Activated CD4-positive, alpha-beta T cell treated with anti-CD3 and anti-CD28 coated beads, Interleukin-2, amount 50 U/mL, for 4 hours (primary cell): ENCODE measurements at regions not wholly inside any gene's neighbourhood (a gene's known extent, or its start where the extent isn't known, plus 50 kb on each side); places are given as distances from the start of the nearest gene placed in this dataset.

ENCODE experiments used
- DNase-seq, 2 experiments: peaks; one replicate each; pipeline ENCODE4 v3.0.0-alpha.2; 2020

- DNase-seq: no peak
These were observed 268.5 kb downstream of the ENC1 start for GRCh38 chr5:74372051-74372450.

GRCh38 chr5:74371621-74372020, 268.9 kb downstream of the ENC1 start:
- DNase-seq: no peak

DNA sequence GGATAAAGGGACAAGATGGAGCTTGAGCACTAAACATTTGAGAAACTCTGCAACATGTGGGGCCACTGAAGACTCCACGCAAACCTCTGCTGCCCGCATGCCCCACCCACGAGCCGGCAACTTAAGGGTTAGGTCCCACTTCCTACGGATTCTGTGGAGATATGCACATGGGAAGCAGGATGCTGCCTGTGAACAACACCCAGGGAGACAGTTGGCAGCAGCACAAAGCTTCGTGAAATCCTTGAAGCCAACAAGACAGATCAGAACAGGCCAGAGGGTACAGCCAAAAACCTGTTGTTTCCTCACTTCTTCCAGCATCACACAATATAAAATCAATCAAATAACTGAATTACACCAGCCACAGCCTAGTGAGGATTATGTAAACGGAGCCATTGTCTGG, 270.4 kb downstream of the ENC1 start:
- DNase-seq: no peak

GRCh38 chr5:74369173-74369572, 271.4 kb downstream of the ENC1 start:
- no peak for DNase-seq

DNA sequence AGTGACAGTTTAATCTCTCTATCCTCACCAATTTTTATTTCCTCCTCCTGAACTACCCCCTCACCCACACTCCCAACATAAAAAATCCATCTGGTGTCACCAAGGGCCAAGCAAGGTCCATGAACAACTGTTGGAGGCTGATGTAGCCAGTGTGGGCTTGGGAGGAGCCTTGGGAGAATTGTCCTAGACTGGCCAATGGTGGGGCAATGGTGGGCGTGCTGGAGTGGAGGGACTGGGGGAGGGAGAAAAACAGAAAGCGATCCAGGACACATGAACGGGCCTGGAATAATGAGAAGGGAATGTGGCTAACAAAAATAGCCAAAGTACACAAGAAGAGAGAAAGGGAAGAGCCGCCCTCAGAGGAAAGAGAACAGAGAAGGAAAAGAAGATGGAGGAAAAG, 272.6 kb downstream of the ENC1 start:
- no peak for DNase-seq

GRCh38 chr5:74367241-74367733, 273.2 kb downstream of the ENC1 start:
- DNase-seq: no peak

- no peak for DNase-seq
These were observed 274.8 kb downstream of the ENC1 start for GRCh38 chr5:74365723-74366122.

DNA sequence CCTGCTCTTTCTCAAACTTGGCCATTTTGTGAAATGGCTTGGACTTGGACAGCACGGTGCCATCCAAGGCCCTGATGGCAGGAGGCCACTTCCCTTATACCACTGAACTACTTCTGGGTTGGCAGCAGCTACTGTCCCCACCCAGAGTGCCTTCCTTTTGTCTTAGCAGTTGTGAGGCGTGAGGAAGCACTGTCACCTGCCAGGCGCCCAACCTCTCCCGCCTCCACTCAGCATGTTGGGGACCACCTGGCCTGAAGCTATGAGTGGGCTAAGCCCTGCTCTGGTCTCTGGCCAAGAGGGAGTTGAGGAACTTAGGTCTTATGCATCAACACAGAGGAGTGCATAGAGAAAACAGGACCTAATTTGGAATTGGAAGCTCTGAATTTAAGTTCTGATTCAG, 276.0 kb downstream of the ENC1 start:
- DNase-seq: no peak

DNA sequence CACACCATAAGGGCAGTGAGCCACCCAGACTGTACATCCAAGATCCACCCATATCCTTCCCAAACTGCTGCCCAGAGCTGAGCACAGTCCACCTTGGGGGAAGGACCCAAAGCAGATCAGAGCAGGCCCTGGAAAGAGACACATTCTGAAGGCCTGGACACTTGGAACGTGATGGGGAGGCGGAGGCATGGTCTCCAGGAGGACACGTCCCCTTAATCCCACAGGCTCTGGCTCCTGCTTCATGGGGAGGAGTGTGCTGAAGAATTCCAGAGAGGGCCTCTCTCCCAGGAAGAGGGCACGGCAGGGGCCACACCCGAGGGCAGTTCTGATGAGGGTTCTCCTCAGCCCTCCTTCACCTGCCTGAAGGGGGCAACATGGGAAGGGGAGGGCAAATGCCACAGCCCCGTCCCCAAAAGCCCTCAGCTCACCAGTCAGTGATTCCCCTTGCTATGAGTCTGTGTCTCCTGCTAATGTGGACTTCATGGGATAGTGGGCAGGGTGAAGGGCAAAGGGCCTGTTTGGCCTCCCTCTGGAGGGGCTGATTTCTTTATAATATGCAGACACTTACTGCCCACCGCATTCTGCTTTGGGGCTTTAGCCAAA, 276.8 kb downstream of the ENC1 start:
- DNase-seq: no peak

- no peak for DNase-seq
These were observed 278.8 kb downstream of the ENC1 start for GRCh38 chr5:74361406-74362358.

- DNase-seq: no peak
These were observed 279.9 kb downstream of the ENC1 start for GRCh38 chr5:74360535-74361210.

DNA sequence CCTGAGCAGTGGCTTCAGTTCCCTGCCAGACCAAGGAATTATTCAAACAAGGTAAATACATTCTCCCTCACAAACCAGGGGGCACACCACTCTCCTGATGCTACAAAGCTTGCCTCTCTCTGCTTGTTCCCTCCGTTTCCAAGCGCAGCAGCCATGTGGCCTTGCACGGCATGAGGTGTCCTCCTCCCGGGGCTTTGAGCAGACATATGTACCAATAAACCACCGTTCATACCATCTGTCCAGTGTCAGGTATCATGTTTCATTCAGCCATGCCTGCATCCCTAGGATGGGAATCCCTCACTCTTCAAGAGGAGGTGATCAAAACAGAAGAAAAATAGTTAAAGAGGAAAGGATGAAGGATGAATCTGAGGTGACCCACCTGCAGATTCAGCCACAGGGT, 282.7 kb downstream of the ENC1 start:
- DNase-seq: no peak

DNA sequence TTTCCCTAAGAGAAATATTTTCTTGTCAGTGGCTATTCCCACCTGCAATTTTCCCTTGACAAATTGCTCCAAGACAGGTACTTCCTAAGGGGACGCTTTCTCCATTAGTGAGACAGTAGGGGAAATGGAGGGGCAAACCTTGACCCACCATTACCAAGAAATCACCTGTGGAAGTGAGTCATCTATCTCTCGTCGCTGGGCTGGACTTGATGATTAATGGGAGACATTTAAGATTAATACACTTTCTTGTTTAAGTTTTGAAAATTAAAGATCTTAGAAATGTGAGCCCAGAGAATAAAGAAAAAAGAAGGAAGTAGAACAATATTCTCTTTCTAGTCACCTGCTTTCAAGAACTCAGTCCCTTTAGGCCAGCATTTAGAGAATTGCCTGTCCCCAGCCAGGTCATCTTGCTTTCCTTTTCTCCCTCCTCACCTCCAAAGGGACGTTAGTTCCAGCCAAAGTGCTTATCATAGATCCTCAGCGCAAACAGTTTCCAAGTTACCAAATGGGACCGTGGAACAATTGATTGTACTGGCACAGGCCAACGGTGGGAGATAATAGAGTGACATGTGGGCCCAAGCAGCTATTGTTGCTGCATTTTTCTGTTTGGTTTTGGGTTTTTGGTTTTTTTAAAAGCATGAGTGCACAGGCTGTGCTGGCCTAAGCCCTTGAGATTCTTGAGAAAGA, 284.4 kb downstream of the ENC1 start:
- DNase-seq: no peak

DNA sequence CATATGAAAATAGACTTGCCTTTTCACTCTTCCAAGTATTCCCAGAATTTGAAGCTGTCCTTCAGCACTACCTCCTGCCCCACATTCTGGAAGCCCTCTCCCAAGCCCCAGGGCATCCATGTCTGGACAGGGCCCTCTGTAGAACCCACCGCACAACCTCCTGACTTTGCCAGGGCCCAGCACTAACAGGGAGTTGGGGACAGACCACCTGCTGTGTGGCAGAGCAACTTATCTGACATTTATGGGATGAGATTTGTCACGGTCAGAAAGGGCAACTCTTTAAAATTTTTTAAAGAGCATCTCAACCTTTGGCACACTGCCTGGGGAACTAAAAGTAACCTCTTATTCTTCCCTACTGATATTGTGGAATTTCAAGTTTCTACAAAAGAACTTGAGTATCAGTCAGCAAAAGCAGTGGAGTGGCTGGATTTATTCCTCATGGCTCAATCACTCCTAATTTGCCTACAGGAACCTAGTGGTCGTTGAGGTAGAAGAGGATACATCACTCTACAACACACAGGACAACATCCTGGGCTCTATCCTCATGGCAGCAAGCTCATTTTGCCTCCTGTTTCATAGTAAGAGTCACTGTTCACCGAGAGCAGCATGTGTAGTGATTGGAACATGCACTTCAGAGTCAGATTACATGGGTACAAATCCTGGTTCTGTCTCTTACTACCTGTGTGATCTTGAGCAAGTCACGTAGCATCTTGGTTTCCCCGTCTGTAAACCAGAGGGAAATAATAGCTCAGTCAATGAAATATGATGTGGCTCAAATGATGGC, 285.3 kb downstream of the ENC1 start:
- DNase-seq: no peak

DNA sequence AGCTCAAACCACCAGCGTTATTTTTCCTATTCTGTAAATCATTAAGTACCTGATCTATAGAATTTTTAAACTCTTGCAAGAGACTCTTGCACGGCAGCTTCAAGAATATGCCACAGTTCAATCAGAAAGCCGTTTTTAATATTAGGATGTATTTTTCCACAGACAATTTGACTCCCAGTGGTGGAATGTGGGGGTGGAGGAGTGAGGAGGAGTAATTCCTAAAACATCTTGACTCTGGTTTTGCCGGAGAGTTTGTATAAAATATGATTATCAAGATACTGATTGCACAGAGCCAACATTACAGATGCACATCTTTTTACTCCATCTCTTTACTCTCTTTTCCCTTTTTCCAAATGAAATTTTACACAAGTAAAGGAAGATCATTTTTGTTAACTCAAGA, 288.3 kb downstream of the ENC1 start:
- DNase-seq: no peak

DNA sequence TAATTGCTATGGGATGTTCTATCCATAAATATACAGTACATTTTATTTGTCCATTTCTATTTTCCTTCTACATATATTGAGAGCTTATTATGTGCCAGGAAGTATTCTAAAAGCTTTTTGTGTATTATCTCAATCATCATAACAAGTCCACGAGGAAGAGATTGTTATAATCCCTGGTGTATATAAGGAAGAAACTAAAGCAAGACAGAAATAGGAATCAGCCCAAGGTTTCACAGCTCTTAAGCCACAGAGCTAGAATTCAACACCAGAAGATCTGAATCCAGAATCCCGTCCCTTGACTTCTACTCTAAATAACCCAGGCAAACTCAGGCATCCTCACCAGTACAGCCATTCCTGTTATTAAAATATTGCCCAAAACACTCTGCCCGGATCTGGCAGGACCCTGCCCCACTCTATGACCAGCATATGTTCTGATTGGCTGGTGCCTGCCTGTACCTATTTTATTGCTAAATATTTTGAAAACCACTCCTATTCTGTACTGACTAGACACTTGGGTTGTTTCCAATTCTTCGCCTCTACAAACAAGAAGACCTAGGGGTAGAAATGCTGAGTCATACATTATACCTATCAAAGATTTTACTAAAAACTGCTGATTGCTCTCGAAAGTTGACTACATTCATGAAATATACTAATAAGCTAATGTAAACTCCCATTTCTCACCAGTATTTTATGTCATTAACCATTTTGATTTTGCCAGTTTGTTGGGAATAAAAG, 297.4 kb downstream of the ENC1 start:
- DNase-seq: no peak

- DNase-seq: no peak
These were observed 298.3 kb downstream of the ENC1 start for GRCh38 chr5:74342182-74342581.

DNA sequence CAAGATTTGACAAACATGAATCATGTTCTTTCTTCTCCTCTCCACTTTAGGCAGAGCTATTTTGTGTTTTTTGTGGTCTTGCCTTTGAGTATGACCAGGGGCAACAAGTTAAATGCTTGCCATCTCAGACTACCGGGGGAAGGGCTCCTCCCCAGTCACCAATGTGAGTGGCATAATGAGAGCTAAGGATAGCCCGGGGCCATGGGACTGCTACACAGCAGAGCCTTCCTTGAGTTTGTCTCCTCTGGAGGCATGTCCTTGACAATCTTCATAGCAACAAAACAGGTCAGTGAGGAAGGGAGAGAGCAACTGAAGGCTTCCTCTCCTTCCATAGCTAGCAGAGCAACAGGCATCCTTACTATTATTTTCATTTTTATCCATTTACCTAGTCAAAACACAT, 299.3 kb downstream of the ENC1 start:
- DNase-seq: no peak

GRCh38 chr5:74340476-74340875, 300.1 kb downstream of the ENC1 start:
- DNase-seq: no peak

GRCh38 chr5:74337984-74338310, 302.6 kb downstream of the ENC1 start:
- no peak for DNase-seq

DNA sequence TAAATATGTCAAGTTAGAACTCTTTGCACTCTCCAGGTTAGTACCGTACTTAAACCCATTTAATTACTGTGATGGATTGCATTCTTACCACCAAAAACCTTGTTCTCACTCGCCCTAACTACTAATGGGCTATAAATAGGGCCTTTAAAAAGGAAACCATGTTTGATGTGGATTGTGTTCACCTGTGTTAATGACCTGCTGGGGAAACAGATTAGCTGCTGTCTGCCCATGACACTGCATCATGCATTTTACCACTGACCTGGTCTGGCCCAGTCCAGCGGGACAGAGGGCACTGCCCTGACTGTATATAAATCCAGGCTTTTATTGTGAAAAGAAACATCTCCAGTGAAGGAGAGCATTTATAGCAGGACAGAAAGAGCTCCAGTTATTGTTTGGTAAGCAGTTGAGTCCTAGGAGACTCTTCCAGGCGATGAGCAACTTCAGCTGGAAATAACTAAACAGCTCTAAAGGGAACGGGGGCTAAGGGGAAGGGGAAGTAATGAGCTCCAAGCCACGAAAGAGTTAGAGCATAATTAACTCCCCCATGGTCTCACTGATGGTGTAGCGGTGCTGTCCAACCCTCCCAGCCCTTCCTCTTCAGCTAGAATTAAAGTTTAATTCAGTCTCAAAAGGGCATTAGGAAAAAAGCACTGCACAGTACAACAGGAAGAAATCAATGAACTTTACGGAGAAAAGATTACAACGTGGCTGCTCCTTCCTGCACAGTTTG, 303.1 kb downstream of the ENC1 start:
- no peak for DNase-seq
